WERI-Rb-1 (cell line): ENCODE measurements at regions not wholly inside any gene's neighbourhood (a gene's known extent, or its start where the extent isn't known, plus 50 kb on each side); places are given as distances from the start of the nearest gene placed in this dataset.

Source experiments
- DNase-seq: peaks from one replicate; pipeline ENCODE4 v3.0.0-alpha.2; 2020
- H3K27ac ChIP-seq: fragments of 250-450 bp; sonication (Bioruptor Pico); 2 replicates; pipeline ENCODE4 v1.5.1; 2020; ENCODE audit warnings: mild to moderate bottlenecking, moderate library complexity
- H3K27me3 ChIP-seq: fragments of 250-450 bp; sonication (Bioruptor Pico); 2 replicates; pipeline ENCODE4 v1.5.1; 2021; ENCODE audit warnings: mild to moderate bottlenecking, low read depth, moderate library complexity; ENCODE audit not compliant: insufficient read depth, severe bottlenecking
- H3K36me3 ChIP-seq: fragments of 250-450 bp; sonication (Bioruptor Pico); 2 replicates; pipeline ENCODE4 v1.5.1; 2020; ENCODE audit warnings: mild to moderate bottlenecking, moderate library complexity
- H3K4me3 ChIP-seq: 2 replicates; pipeline ENCODE4 v1.5.1; 2011; ENCODE audit warnings: low read depth, mild to moderate bottlenecking, control low read depth, low read length
- H3K9me3 ChIP-seq: fragments of 250-450 bp; sonication (Bioruptor Pico); 2 replicates; pipeline ENCODE4 v1.5.1; 2021; ENCODE audit warnings: mild to moderate bottlenecking, moderate library complexity; ENCODE audit not compliant: severe bottlenecking
- CTCF ChIP-seq: IDR thresholded peaks from 2 replicates; pipeline ENCODE4 v1.5.1; 2011; ENCODE audit warnings: low read depth, mild to moderate bottlenecking, control low read depth, inconsistent platforms, low read length

- no peak overlapping the region for H3K4me3 ChIP-seq
- no peak overlapping the region for H3K27ac ChIP-seq
- no peaks in the 10 kb centered on the region for H3K9me3 ChIP-seq
- no peak for DNase-seq
- H3K27me3 ChIP-seq, result no peaks in the 10 kb centered on the region
- no peak for TF ChIP-seq CTCF
- no peaks in the 10 kb centered on the region for H3K36me3 ChIP-seq
Observed at GRCh38 chr1:234975122-234975940, 153.3 kb downstream of the TOMM20 start.

- no peaks in the 10 kb centered on the region for H3K27me3 ChIP-seq
- H3K36me3 ChIP-seq, result no peaks in the 10 kb centered on the region
- no peaks in the 10 kb centered on the region for H3K9me3 ChIP-seq
- no peak for TF ChIP-seq CTCF
- DNase-seq, result no peak
- H3K4me3 ChIP-seq, result no peak overlapping the region
- H3K27ac ChIP-seq, result no peak overlapping the region
Observed at GRCh38 chr1:234973426-234974250, 155.0 kb downstream of the TOMM20 start.

DNA sequence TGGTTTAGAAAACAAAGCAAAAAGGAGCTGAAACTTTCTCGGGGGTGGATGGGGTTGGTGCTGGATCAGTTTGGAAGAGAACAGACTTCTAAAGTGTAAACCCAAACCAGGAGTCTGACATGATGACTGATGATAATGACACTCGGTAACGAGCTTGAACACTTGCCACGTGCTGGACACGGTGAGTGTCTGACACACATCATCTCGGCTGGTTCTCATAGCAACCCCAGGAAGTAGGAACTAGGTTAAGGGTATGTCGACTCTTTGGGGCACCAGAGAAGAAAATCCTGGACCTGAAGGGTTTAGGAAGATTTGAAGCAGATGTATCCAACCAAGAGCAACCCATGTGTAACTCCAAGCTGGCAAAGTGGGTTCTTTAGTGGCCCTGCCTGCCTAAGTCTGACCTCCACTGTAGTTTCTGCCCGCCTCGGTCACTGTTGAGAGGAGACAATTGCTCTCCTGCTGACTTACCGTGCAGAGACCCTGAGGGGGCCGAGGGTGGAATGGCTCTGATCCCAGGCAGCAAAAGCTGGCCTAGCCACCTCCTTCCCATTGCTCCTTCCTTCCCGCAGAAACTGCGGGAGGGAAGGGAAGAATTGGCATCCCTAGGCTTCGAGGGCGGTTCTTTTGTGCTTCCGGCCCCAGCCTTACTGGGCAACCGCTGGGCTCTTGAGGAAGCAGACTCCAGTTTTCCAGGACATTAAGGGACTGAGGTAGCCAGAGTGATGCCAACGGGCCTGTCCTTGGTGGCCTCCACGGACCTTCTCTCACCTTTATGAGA lies 156.0 kb downstream of the TOMM20 start:
- H3K36me3 ChIP-seq, result no peaks in the 10 kb centered on the region
- no peak for TF ChIP-seq CTCF
- DNase-seq, result no peak
- H3K4me3 ChIP-seq, result no peak overlapping the region
- no peaks in the 10 kb centered on the region for H3K27me3 ChIP-seq
- H3K9me3 ChIP-seq, result no peaks in the 10 kb centered on the region
- H3K27ac ChIP-seq, result no peak overlapping the region

GRCh38 chr1:234971586-234972297 lies 156.9 kb downstream of the TOMM20 start:
- Histone ChIP-seq H3K4me3 (no peak overlapping the region), H3K27ac (no peak overlapping the region), H3K36me3 (no peaks in the 10 kb centered on the region), H3K27me3 (no peaks in the 10 kb centered on the region), H3K9me3 (no peaks in the 10 kb centered on the region)
- no peak for TF ChIP-seq CTCF
- no peak for DNase-seq

DNA sequence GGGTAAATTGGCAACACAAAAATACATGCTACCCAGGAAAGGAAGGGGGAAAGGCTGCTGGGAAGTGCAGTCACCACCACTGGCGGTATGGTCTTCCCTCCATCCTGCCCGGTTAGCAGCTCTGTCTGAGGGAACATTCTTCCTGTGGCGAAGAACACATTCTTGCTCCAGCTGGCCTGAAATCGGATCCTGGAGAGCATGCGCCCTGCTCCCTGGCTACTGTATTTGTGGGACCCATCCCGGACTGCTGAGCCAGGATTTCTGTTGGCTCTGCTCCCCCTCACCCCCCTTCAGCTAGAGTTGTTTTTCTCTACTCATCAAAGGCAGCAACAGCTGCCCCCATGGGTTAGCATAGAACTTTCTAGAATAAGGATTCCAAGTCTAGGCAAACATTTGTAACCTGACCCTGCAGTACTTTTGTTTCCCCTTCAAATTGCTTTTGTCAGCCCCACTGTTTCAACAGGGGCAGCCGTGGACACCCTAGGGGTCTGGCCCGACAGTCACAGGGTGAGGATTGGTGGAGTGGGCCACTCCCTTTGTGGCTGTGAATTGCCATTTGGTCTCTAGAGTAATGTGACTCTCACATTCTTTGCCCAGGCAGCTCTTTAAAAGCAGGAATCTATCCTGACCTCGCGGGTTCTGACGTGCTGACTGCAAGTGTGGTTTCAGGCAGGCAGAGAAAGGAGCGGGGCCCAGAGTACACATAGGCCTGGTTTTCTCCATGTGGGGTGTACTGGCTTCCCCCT lies 157.7 kb downstream of the TOMM20 start:
- H3K36me3 ChIP-seq, result no peaks in the 10 kb centered on the region
- H3K4me3 ChIP-seq, result no peak overlapping the region
- H3K27ac ChIP-seq, result no peak overlapping the region
- no peak for DNase-seq
- no peaks in the 10 kb centered on the region for H3K27me3 ChIP-seq
- TF ChIP-seq CTCF, result no peak
- no peaks in the 10 kb centered on the region for H3K9me3 ChIP-seq
